ENCODE measurements at regions not wholly inside any gene's neighbourhood (a gene's known extent, or its start where the extent isn't known, plus 50 kb on each side); places are given as distances from the start of the nearest gene placed in this dataset.
A peak's percentile ranks its signal among the peaks of the same experiment; 100 is the strongest.
"Not testable (repeated sequence)": the region's sequence is repeated elsewhere in the genome, so short reads cannot be mapped to it uniquely, and the experiment has no call there.

DNA sequence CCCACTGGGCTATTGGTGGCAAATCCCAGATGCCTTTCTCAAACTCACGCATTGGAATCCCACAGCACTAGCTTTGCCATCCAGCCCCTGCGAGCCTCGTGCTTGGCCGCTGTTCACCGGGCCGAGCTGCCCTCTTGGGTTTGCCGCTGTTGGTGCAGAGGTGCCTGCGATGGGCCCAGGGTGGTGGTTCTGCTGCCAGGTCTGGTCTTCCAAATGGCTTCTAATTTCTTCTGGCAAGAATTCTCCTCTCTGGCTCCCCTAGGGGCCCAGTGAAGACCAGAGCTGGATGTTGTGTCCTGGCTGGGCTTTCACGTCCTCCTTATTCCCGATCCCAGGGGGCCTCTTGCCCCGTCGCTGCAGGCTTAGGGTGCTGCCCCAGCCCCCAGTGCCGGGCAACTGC lies 194.1 kb downstream of the BANP start:
- not testable (repeated sequence) for H3K36me3 Mint-ChIP-seq (ENCODE audit: insufficient read depth in 1 of 3, low read depth in 3 of 3); H2BK15ac ChIP-seq (ENCODE audit: low read depth, low read length); H3K9me3 Mint-ChIP-seq; H3K4me1 ChIP-seq (ENCODE audit: insufficient read depth, low read length); H2AFZ ChIP-seq (ENCODE audit: low read length); H3K27me3 ChIP-seq (ENCODE audit: insufficient read depth, low read length); H3K4me3 Mint-ChIP-seq; H3K4ac ChIP-seq (ENCODE audit: low read depth, low read length); H3K79me1 ChIP-seq (ENCODE audit: insufficient read depth, low read depth, low read length, poor library complexity, severe bottlenecking); H3K4me2 ChIP-seq (ENCODE audit: insufficient read depth, insufficient read length, low read length); H3K79me2 ChIP-seq (ENCODE audit: insufficient read depth, low read length); H2BK20ac ChIP-seq (ENCODE audit: low read depth, low read length, poor library complexity, severe bottlenecking); H4K91ac ChIP-seq (ENCODE audit: insufficient read length, low read depth, low read length); H2BK12ac ChIP-seq (ENCODE audit: insufficient read length, low read depth, low read length); H3K23ac ChIP-seq (ENCODE audit: insufficient read length, low read depth, low read length); H3K27ac ChIP-seq (ENCODE audit: insufficient read length, low read depth, low read length); H3K14ac ChIP-seq (ENCODE audit: insufficient read depth, low read length); H3K4me1 Mint-ChIP-seq; H3K9ac ChIP-seq (ENCODE audit: extremely low read depth, insufficient read length, low read length); H3T11ph ChIP-seq (ENCODE audit: low read length); H3K27me3 Mint-ChIP-seq (ENCODE audit: low read depth); H3K27ac Mint-ChIP-seq; H4K5ac ChIP-seq (ENCODE audit: insufficient read length, low read depth, low read length); H3K18ac ChIP-seq (ENCODE audit: insufficient read length, low read depth, low read length); H4K8ac ChIP-seq (replicated peaks; ENCODE audit: insufficient read length, low read depth, low read length); H4K20me1 ChIP-seq (ENCODE audit: control insufficient read depth, insufficient read depth, insufficient read length); H2BK120ac ChIP-seq (ENCODE audit: low read depth, low read length, poor library complexity, severe bottlenecking); DNase-seq; H3K9me3 ChIP-seq (ENCODE audit: control insufficient read depth, low read depth, low read length); H3K23me2 ChIP-seq (ENCODE audit: insufficient read length, low read depth, low read length, poor library complexity, severe bottlenecking); H2BK5ac ChIP-seq (ENCODE audit: insufficient read length, low read length); H3K56ac ChIP-seq (ENCODE audit: insufficient read length, low read depth, low read length); H2AK5ac ChIP-seq (ENCODE audit: insufficient read length, low read length)
- TF ChIP-seq, protein P1, sequence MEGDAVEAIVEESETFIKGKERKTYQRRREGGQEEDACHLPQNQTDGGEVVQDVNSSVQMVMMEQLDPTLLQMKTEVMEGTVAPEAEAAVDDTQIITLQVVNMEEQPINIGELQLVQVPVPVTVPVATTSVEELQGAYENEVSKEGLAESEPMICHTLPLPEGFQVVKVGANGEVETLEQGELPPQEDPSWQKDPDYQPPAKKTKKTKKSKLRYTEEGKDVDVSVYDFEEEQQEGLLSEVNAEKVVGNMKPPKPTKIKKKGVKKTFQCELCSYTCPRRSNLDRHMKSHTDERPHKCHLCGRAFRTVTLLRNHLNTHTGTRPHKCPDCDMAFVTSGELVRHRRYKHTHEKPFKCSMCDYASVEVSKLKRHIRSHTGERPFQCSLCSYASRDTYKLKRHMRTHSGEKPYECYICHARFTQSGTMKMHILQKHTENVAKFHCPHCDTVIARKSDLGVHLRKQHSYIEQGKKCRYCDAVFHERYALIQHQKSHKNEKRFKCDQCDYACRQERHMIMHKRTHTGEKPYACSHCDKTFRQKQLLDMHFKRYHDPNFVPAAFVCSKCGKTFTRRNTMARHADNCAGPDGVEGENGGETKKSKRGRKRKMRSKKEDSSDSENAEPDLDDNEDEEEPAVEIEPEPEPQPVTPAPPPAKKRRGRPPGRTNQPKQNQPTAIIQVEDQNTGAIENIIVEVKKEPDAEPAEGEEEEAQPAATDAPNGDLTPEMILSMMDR (conservative IDR thresholded peaks at IDR 0.05): peak; percentile 45; the same call in 2 of the 3 replicates
- no CpG with 5 or more reads among the region's 13 CpGs for WGBS (ENCODE audit: extremely low coverage, insufficient read length, low lambda C conversion rate)

DNA sequence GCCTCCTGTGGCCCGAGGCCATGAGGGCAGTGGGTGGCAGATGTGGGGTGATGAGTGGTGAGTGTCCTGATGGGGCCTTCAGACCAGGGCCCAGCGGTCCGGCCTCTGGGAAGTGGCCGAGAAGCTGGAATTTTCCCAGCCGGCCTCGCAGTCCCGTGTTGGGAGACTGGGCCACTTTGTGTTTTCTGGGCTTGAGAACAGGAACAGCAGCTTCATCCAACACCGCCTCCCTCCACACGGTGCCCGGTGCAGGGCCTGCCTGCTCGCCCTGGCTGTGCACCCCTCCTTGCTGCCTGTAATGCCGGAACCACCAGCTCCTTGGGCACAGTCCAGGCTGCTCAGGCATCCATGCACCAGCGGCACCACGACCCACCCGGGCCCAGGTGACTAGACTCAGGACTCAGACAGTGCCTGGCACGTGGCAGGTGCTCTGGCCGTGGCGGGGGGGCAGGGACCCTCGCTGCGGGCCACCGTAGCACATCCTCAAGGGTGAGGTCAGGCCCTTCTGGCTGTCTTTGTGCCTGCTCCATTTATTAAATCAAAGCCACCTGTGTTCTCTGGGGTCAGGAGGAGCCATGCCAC lies 194.7 kb downstream of the BANP start:
- H2BK120ac ChIP-seq (ENCODE audit: low read depth, low read length, poor library complexity, severe bottlenecking); H3K27me3 Mint-ChIP-seq (ENCODE audit: low read depth); H3K27me3 ChIP-seq (ENCODE audit: insufficient read depth, low read length); H3K27ac ChIP-seq (ENCODE audit: insufficient read length, low read depth, low read length); H3K14ac ChIP-seq (ENCODE audit: insufficient read depth, low read length); DNase-seq; H3K18ac ChIP-seq (ENCODE audit: insufficient read length, low read depth, low read length); H3K4me2 ChIP-seq (ENCODE audit: insufficient read depth, insufficient read length, low read length); H3K27ac Mint-ChIP-seq; H3K4ac ChIP-seq (ENCODE audit: low read depth, low read length); H3K23me2 ChIP-seq (ENCODE audit: insufficient read length, low read depth, low read length, poor library complexity, severe bottlenecking); H2AK5ac ChIP-seq (ENCODE audit: insufficient read length, low read length); H2BK5ac ChIP-seq (ENCODE audit: insufficient read length, low read length); H2BK20ac ChIP-seq (ENCODE audit: low read depth, low read length, poor library complexity, severe bottlenecking); H4K8ac ChIP-seq (replicated peaks; ENCODE audit: insufficient read length, low read depth, low read length); H3K79me2 ChIP-seq (ENCODE audit: insufficient read depth, low read length); H2AFZ ChIP-seq (ENCODE audit: low read length); H3K9ac ChIP-seq (ENCODE audit: extremely low read depth, insufficient read length, low read length); H3K79me1 ChIP-seq (ENCODE audit: insufficient read depth, low read depth, low read length, poor library complexity, severe bottlenecking); H3K4me1 ChIP-seq (ENCODE audit: insufficient read depth, low read length); H4K91ac ChIP-seq (ENCODE audit: insufficient read length, low read depth, low read length); H3K4me1 Mint-ChIP-seq; H4K20me1 ChIP-seq (ENCODE audit: control insufficient read depth, insufficient read depth, insufficient read length); H2BK15ac ChIP-seq (ENCODE audit: low read depth, low read length); H3T11ph ChIP-seq (ENCODE audit: low read length); H3K56ac ChIP-seq (ENCODE audit: insufficient read length, low read depth, low read length); H3K36me3 Mint-ChIP-seq (ENCODE audit: insufficient read depth in 1 of 3, low read depth in 3 of 3); H3K4me3 Mint-ChIP-seq; H2BK12ac ChIP-seq (ENCODE audit: insufficient read length, low read depth, low read length); H3K9me3 ChIP-seq (ENCODE audit: control insufficient read depth, low read depth, low read length); H4K5ac ChIP-seq (ENCODE audit: insufficient read length, low read depth, low read length); H3K23ac ChIP-seq (ENCODE audit: insufficient read length, low read depth, low read length); H3K9me3 Mint-ChIP-seq: not testable (repeated sequence)
- WGBS (ENCODE audit: extremely low coverage, insufficient read length, low lambda C conversion rate): no CpG with 5 or more reads among the region's 21 CpGs

Data from H9 (cell line).